HG03432 (cell line): ENCODE measurements at regions not wholly inside any gene's neighbourhood (a gene's known extent, or its start where the extent isn't known, plus 50 kb on each side); places are given as distances from the start of the nearest gene placed in this dataset.
A peak's percentile ranks its signal among the peaks of the same experiment; 100 is the strongest.
"Not testable (repeated sequence)": the region's sequence is repeated elsewhere in the genome, so short reads cannot be mapped to it uniquely, and the experiment has no call there.

Experiments
- ATAC-seq: cut with Tn5 transposase; IDR thresholded peaks from one replicate; pipeline ENCODE4 v1.9.1; 2021; ENCODE audit warnings: mild to moderate bottlenecking, moderate library complexity; ENCODE audit not compliant: unreplicated experiment

DNA sequence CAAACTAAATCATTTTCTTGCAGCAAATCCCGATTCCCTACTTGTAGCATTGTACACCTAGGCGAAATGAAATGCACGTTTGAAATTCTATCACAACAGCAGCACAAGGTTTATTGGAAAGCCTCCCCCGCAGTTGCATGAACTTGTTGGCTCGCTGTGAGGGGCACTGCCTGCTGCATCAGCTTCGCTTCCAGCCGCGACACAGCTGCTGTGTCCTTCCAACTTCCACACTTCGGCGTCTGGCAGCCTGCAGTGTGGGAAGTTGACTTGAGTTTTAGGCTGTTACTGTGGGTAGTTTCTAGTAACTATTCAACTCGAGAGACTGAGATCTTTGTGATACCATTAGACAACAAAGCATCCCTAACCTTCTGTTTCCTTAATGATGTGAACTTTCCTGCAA is 315.8 kb upstream of the TPK1 start:
- ATAC-seq: no peak

DNA sequence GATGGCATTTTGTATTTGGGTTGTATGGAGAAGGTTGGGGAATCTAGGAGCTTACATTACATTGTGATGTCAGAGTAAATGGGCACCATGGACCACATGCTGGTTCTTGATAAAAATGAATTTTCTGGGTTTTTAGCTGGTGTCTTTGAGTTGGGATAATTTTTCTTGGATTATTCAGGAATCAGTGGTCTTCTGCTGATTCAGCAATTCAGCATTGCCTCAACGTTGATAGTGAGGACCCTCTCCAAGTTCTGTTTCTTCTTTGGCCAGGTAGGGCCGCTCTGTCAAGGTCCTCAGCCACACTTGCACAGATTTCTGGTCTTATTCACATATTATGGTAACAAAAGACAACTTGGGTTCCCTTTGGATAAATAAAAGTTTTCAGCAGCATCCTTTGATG is 312.0 kb upstream of the TPK1 start:
- no peak for ATAC-seq

- ATAC-seq: no peak
These were observed 307.8 kb upstream of the TPK1 start for GRCh38 chr7:145143685-145144084.

DNA sequence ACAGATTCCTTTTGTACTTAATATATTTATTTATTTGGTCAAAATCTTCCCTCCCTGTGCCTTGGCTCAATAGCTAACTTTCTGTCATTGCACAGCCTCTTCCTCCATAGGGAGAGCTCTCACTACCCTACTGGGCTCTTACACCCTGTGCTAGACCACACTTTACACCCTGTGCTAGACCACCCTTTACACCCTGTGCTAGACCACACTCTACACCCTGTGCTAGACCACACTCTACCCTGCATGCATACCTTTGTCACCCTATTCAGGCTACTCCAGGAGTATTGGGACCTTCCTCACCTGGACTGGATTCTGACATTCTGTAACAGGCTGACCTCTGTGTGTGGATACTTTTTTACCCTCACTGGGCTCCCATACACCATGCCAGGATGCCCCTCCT is 298.5 kb upstream of the TPK1 start:
- ATAC-seq: no peak

- ATAC-seq: no peak
These were observed 287.6 kb upstream of the TPK1 start for GRCh38 chr7:145123502-145123901.

DNA sequence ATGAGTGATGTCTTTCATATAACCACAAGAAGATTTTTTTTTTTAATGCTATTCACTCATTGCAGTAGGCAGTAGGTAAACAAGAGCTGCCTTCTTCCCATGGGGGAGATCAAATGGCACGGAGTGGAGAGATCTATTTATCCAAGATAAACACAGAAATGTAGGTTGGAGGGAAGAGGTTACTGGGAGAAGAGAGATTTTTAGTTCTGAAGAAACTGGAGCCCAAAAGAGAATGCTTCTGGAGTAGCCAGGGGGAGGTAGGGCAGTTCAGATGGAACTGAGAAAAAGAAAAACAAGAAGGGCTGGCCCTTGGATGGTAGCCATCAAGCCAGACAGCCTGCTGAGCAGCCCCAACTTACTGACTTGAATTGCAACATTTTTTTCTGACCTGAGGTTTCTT is 270.1 kb upstream of the TPK1 start:
- no peak for ATAC-seq

- ATAC-seq: no peak
These were observed 269.7 kb upstream of the TPK1 start for GRCh38 chr7:145105561-145105960.

- no peak for ATAC-seq
These were observed 268.5 kb upstream of the TPK1 start for GRCh38 chr7:145104400-145104799.

GRCh38 chr7:145102199-145102598 is 266.3 kb upstream of the TPK1 start:
- not testable (repeated sequence) for ATAC-seq

GRCh38 chr7:145092766-145093165 is 256.9 kb upstream of the TPK1 start:
- no peak for ATAC-seq

DNA sequence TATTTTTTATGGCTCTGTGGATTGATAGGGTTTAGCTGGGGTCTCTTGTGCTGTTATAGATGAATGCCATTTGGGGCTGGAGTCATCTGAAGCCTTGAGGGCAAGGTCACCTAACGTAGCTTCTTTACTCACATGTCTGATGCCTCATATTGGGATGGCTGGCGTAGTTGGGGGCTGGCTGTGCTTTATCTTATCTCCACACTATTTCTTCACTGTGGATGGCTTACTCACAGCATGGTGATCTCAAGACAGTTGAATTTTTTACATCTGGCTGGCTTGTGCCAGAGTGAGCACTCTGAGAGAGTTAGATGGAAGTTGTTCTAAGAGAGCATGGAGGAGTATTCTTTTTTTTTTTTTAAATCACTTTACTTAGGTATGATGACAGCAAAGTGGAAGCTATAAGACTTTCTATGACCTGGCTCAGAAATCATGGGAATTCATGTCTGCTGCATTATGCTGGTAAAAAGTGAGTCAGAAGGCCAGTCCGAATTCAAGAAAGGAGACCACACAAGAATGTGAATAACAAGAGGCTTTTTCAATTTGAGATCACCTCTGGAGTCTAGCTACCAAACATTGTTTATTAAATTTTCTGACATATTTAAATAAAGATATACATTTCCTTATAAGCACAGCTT is 252.4 kb upstream of the TPK1 start:
- ATAC-seq: no peak

GRCh38 chr7:145082366-145083161 is 246.7 kb upstream of the TPK1 start:
- ATAC-seq: peak; percentile 78

- no peak for ATAC-seq
These were observed 229.6 kb upstream of the TPK1 start for GRCh38 chr7:145065473-145065872.

GRCh38 chr7:145064114-145064513 is 228.3 kb upstream of the TPK1 start:
- no peak for ATAC-seq

DNA sequence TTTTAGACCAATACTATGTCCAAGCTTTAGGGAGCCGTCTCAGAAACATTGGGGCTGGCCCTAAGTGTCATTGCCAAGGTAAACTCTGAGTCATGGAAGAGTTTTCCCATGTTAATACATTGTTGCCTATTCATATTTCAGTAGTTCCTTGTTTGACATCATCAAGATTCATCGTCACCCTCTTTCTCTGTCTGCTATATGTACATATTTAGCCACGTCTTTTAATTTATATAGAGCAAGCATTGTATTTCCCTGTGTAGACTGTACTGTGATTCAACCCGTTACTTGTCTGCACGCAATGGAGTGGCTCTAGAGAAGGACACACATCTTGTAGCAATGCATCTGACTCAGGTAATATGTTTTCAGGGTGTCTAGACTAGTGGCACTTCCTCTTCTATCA is 217.9 kb upstream of the TPK1 start:
- no peak for ATAC-seq

GRCh38 chr7:145050415-145050814 is 214.6 kb upstream of the TPK1 start:
- no peak for ATAC-seq

GRCh38 chr7:145036604-145037405 is 201.0 kb upstream of the TPK1 start:
- ATAC-seq: peak; percentile 91

- peak; percentile 62 for ATAC-seq
These were observed 195.3 kb upstream of the TPK1 start for GRCh38 chr7:145031162-145031561.

DNA sequence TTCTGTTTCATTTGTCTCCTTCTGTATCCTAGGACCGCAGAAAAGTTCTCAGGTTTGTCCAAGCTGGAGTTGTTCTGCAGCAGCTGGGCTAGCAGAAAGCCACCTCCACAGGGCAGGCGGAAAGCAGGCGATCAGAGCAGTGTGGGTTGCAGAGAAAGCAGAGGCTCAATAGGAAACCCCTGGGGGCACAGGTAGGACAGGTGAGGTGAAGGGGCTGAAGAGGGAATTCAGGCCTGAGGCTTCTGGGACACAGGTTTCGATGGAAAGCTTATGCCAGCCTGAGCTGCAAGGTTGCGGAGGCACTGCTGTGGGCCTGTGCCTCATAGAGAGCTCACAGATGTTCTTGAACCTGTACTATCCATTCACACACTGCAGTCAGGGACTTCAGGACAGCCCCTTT is 194.9 kb upstream of the TPK1 start:
- ATAC-seq: peak; percentile 23

DNA sequence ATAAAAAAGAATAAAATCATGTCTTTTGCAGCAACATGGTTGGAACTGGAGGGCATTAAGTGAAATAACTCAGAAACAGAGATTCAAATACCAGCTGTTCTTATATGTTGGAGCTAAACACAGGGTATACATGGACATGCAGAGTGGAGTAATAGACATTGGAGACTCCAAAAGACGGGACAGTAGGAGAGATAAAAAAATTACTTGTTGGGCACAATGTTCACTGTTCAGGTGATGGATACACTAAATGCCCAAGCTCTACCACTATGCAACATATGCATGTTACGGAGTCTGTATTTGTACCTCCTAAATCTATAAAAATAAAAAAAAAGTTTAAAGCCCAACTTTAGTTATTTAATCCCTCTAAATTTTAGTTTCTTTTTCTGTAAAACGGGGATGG is 184.6 kb upstream of the TPK1 start:
- no peak for ATAC-seq

GRCh38 chr7:145016068-145016467 is 180.2 kb upstream of the TPK1 start:
- no peak for ATAC-seq

- no peak for ATAC-seq
These were observed 174.0 kb upstream of the TPK1 start for GRCh38 chr7:145009876-145010275.
